Stimulated activated CD4-positive, alpha-beta T cell treated with anti-CD3 and anti-CD28 coated beads, Interleukin-2, amount 100 ng/mL, for 4 hours (primary cell): ENCODE measurements at regions not wholly inside any gene's neighbourhood (a gene's known extent, or its start where the extent isn't known, plus 50 kb on each side); places are given as distances from the start of the nearest gene placed in this dataset.

ENCODE experiments used
- DNase-seq: peaks from one replicate; pipeline ENCODE4 v3.0.0-alpha.2; 2020; ENCODE audit warnings: low read depth

DNA sequence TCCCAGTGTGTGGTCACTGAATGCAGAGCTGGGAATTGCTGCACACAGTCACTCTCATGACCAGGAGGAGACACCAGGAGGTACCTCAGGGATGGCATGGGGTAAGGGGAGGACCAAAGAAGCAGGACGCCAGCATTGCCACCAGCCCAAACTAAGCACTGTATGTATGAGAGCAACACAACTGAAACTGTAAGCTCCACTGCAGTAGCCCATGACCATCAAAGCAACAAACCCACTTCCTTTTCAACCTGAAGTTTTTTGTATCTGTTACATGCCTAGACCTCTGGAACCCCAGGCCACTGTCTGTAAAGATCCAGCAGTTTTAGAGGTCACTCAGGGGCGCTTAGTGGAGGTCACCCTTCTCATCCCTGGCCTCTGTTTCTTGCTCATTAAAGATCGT lies 164.3 kb downstream of the SETD4 start:
- no peak for DNase-seq

- DNase-seq: no peak
Observed at GRCh38 chr21:35895598-35895997, 164.7 kb downstream of the SETD4 start.

- DNase-seq: no peak
Observed at GRCh38 chr21:35893156-35893555, 167.2 kb downstream of the SETD4 start.

GRCh38 chr21:35886887-35887286 lies 173.4 kb downstream of the SETD4 start:
- no peak for DNase-seq

- no peak for DNase-seq
Observed at GRCh38 chr21:35885942-35886541, 174.3 kb downstream of the SETD4 start.

DNA sequence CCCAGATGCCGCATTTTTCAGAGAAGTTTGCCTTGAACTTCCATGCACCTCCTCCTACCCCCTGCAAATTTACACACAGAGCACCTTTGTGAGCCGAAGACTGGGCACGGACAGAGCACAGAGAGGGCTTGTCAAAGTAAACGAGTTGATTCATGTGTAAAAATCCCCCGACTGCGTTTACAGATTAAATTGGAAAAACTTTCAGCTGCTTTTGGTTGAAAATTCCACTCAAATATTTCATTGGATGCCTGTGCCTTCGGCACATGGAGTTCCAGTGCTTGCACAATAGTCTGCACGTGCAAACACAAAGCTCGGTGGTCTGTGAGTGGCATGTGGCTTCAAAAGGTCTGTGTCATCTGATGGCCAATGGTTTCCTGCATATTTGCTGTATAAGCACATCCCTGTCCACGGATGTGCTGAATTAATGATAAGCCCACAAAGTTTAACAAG lies 177.5 kb downstream of the SETD4 start:
- no peak for DNase-seq

GRCh38 chr21:35873441-35873840 lies 186.9 kb downstream of the SETD4 start:
- DNase-seq: no peak

DNA sequence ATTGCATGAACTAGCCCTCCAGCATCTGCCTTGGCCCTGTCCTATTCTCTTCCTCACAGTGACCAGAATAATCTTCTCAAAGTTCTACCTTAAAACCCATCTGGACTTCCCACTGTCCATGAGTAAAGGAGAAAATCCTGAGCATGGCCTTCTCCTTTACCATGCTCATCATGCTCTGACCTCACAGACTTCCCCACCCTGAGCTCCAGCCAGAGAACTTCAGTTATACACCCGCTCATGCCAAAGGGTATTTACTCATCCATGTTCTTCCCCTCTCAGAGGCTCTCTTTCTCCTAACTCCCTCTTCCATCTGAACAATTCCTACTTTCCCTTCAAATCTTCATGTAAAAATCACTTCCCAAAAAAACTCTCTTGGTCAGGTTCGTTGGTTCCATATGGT lies 188.4 kb downstream of the SETD4 start:
- no peak for DNase-seq

DNA sequence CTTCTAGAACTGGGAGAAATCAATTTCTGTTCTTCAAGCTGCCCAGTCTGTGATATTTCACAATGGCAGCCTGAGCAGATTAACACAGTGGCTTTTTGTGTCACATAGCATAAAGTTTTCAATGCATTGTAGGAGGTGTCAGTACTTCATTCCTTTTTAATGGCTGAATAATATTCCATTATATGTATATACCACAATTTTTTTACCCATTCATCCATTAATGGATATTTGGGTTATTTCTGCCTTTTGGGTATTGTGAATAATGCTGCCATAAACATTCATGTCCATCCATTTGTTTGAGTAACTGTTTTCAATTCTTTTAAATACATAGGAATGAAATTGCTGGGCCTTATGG lies 191.5 kb downstream of the SETD4 start:
- DNase-seq: no peak

GRCh38 chr21:35868005-35868868 lies 192.1 kb downstream of the SETD4 start:
- no peak for DNase-seq

DNA sequence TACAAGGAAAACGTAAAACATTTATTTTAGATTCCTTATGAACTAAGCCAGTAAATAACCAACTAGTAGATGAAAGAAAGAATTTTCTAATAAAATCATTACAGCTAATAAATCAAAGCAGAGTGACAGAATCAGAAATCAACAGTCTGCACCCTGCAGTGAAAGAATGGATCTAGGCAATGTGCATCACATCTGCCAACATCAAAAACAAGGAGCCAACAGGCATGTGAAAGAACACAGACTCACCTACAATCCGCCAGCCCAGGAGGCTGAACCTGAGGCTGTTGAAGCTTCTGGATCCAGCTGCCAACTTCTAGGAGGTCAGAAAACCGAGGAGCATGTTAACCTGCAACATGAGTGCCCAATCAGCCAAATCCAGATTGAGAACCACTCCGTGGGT lies 196.3 kb downstream of the SETD4 start:
- DNase-seq: no peak

- no peak for DNase-seq
Observed at GRCh38 chr21:35862969-35863368, 197.4 kb downstream of the SETD4 start.

- DNase-seq: no peak
Observed at GRCh38 chr21:35861661-35862060, 198.7 kb downstream of the SETD4 start.

DNA sequence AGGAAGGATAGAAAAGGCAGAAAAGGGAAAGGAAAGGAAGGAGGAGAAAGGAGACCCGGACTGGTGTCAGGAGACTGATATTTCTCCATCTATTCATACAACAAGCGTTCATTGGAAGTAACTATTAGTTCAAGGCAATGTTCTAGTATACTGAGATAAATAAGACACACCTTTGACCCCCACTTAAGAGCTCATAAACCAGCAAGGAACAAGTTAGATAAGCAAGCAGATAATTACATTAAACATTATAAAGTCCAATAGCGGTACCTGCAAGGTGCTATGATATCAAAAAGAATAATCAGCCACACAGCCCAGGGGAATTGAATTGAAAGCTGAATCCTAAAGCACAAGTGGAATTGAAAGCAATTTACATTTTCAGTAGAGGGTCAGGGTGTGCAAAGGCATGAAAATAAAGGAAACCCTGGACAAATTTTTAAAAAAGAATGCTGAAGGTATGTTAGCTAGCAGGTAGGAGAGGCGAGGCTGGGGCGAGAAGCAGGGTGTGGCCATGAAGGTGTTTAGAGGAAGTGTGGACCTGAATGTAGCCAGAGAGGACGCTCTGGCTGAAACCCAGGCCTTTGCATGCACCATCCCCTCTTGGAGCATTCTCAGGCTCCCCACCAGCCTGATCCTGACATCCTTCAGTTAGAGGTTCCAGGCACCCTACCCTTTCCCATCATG lies 200.0 kb downstream of the SETD4 start:
- no peak for DNase-seq

- DNase-seq: no peak
Observed at GRCh38 chr21:35859677-35860076, 200.6 kb downstream of the SETD4 start.

DNA sequence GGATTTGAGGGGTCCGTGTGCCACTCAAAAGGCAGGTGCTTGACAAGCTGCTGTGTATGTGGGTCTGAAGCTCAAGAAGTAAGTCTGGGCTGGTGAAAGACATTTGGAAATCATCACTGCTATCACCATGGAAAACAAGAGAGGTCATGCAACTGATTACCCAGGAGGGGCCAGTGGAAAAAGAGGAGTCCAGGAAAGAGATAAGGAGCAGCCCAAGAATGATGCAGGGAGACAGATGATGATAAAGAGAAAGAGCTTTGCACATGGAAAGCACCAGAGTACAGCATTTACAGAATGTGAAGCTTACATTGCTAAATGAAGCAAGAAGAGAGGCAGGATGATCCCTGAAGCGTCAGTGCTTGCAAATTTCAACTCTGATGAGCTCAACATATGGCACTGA lies 203.2 kb downstream of the SETD4 start:
- no peak for DNase-seq

DNA sequence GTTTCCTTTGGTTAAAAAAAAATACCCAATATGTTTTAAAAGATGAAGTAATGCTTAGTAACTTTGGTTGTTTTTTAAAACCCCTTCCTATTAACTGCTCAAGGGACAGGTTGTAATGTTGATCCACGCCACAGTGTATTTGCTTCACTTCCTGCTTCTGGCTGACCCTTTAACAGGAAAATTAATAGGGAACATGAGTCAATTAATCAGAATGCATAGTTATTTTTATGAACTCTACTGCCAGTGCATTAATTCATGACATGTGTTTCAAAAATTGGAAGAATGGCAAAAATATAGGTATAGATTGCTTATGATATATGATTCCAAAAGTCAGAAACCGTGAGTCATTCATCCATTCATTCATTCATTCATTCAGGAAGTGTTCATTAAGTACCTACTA lies 204.8 kb downstream of the SETD4 start:
- no peak for DNase-seq

DNA sequence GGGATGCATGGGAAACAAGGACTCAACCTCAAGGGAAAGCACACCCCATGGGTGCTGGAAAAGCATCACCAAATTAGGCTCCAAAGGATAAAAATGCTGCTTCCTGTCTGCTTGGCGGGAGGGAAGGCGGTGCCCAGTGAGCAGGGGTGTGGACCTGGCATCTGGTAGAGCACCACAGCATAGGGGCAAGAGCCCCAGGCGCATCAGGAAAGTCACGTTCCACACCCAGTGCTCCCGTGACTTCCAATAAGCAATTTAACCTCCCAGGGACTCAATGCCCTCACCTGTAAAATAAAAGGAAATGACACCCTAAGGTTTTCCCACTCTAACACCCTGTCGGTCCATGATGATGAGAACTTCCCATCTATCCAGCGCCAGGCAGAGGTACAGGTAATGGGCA lies 206.0 kb downstream of the SETD4 start:
- DNase-seq: no peak

DNA sequence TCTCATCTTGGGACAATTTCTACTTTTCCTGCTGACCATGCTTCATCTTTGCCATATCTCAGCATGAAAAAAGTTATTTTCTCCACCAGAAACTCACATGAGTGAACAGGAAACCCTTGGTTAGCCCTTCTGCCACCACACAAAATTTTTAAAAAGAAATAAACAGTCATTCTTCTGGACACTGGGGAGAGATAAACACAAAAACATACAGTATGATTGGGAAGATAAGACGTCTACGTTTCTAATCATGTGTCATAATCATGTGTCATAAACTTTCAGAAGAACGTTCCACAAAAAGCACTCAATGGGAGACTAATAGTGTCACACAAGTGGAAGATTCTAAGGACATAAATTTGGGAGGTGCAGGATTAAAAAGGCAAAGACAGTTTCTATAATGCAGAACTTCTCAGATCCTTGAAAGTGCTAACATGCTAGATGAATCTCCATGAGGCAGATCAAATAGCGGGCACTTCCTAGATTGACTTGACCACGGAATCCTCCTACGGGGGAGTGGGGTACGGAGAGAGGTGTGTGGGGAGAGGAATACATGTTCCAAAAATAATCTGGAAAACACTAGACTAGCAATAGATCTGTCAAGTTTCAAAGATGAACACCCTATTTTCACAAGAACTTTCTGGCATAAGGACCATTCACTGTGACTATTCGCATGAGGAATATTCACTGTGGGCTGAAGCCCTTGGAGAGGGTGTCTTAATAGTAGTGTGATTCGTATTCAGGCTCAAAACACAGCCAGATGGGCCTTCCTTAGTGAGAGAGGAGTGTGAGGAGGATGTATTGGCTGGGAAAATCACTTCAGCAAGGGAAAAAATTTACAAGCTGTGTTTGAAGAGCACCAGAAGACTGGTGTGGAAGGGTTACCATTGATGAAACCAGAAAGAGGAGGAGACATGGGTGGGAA lies 206.7 kb downstream of the SETD4 start:
- no peak for DNase-seq

- DNase-seq: no peak
Observed at GRCh38 chr21:35852820-35853219, 207.5 kb downstream of the SETD4 start.

- no peak for DNase-seq
Observed at GRCh38 chr21:35850542-35851103, 209.7 kb downstream of the SETD4 start.

DNA sequence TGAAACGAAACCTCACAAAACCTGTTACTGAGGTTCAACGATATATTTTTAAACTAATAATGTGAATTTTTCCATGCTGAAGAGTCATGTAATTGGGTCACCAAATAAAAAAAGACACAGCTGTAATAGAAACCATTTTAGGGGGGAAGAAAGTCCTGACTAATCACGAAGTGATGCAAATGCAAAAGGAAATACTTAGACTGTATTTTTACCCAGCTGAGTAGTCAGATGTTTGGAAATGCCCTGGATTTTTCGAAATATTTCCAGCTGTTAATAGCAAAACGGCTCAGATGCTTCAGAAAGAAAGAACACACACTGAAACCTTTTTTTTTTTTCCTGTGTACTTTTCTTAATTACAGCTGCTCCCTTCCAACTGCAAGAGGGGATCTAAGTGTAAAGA lies 210.3 kb downstream of the SETD4 start:
- DNase-seq: no peak
